T-cell (primary cell): ENCODE measurements at regions not wholly inside any gene's neighbourhood (a gene's known extent, or its start where the extent isn't known, plus 50 kb on each side); places are given as distances from the start of the nearest gene placed in this dataset.

Experiments used
- ATAC-seq, 4 experiments: fragments of 200-7000 bp in 3 of 4; fragments of 150-1000 bp in 1 of 4; cut with Tn5 transposase; replicated peaks in 1 of 4; 1 replicate in 3 of 4; 2 replicates in 1 of 4; pipeline ENCODE4 v1.10.0; 2021; ENCODE audit warnings: moderate library complexity in 3 of 4, mild to moderate bottlenecking in 2 of 4, moderate number of reproducible peaks in 1 of 4
- CTCF ChIA-PET, 2 donors: fragments of 300-600 bp; sonication (Branson Sonifier 250); formaldehyde crosslinking; loops; one replicate each; lab custom pipeline; 2022; ENCODE audit warnings: antibody characterized with exemption in 2 of 2; lab: Charles Lee
- POLR2A ChIA-PET, 2 donors: fragments of 300-600 bp; sonication (Branson Sonifier 250); formaldehyde crosslinking; loops; one replicate each; lab custom pipeline; 2022; ENCODE audit warnings: antibody characterized with exemption in 2 of 2; lab: Charles Lee
- DNase-seq, 35 experiments: peaks; one replicate each; pipeline versions ENCODE4 v3.0.0 to v3.0.0-alpha.2; 2013 to 2023
- H3K27ac ChIP-seq: one replicate; pipeline ENCODE4 v1.5.1; 2013; ENCODE audit warnings: low read length
- H3K27me3 ChIP-seq, 2 experiments: replicated peaks in 1 of 2; 1 replicate in 1 of 2; 2 replicates in 1 of 2; pipeline versions ENCODE4 v1.6.1 to v1.7.0; 2013; ENCODE audit warnings: low read length in 1 of 2, mixed read lengths in 1 of 2; ENCODE audit not compliant: control insufficient read depth in 2 of 2, insufficient read depth in 2 of 2; ENCODE audit errors: extremely low read depth in 1 of 2
- H3K36me3 ChIP-seq, 2 donors: 1 replicate in 1 of 2; 2 replicates in 1 of 2; pipeline versions ENCODE4 v1.6.1 to v1.7.0; 2013; ENCODE audit warnings: low read length in 1 of 2; ENCODE audit not compliant: control insufficient read depth in 2 of 2, insufficient read depth in 1 of 2; ENCODE audit errors: extremely low read depth in 1 of 2
- H3K4me1 ChIP-seq, 2 experiments: 1 replicate in 1 of 2; 2 replicates in 1 of 2; pipeline versions ENCODE4 v1.6.1 to v1.7.0; 2013; ENCODE audit warnings: low read length in 2 of 2, mixed read lengths in 1 of 2; ENCODE audit not compliant: insufficient read depth in 2 of 2, control insufficient read depth in 1 of 2; ENCODE audit errors: extremely low read depth in 1 of 2
- H3K4me3 ChIP-seq, 2 donors: 1 replicate in 1 of 2; 2 replicates in 1 of 2; pipeline versions ENCODE4 v1.5.1 to v1.7.0; 2013; ENCODE audit warnings: mild to moderate bottlenecking in 2 of 2, low read length in 1 of 2, moderate library complexity in 1 of 2; ENCODE audit not compliant: control insufficient read depth in 1 of 2; ENCODE audit errors: extremely low read depth in 1 of 2
- H3K9me3 ChIP-seq: 2 replicates; pipeline ENCODE4 v1.7.0; 2013
- H3K27ac Mint-ChIP-seq, 2 donors: one replicate each; pipeline ENCODE4 v1.8.0; 2020 to 2021; ENCODE audit warnings: mild to moderate bottlenecking in 2 of 2, mixed read lengths in 2 of 2
- H3K27me3 Mint-ChIP-seq, 2 donors: one replicate each; pipeline ENCODE4 v1.8.0; 2021 to 2022; ENCODE audit warnings: mixed read lengths in 2 of 2
- H3K36me3 Mint-ChIP-seq: one replicate; pipeline ENCODE4 v1.8.0; 2021; ENCODE audit warnings: mixed read lengths
- H3K4me1 Mint-ChIP-seq, 3 donors: one replicate each; pipeline ENCODE4 v1.8.0; 2020 to 2022; ENCODE audit warnings: mixed read lengths in 3 of 3, mild to moderate bottlenecking in 1 of 3
- H3K4me3 Mint-ChIP-seq, 3 donors: one replicate each; pipeline ENCODE4 v1.8.0; 2020 to 2022; ENCODE audit warnings: mild to moderate bottlenecking in 3 of 3, mixed read lengths in 3 of 3, moderate library complexity in 3 of 3
- H3K9me3 Mint-ChIP-seq, 3 donors: one replicate each; pipeline ENCODE4 v1.8.0; 2020 to 2022; ENCODE audit warnings: mixed read lengths in 3 of 3
- WGBS: methylation state at CpG from one replicate; pipeline ENCODE4 v1.1.5; 2013; ENCODE audit warnings: missing lambda C conversion rate; ENCODE audit not compliant: insufficient coverage; 5-methylcytosine and 5-hydroxymethylcytosine counted together

GRCh38 chr12:123037791-123038190, 57.3 kb downstream of the ARL6IP4 start:
- ChIA-PET POLR2A (no interaction called here), CTCF (no interaction called here)
- Histone ChIP-seq H3K27ac (no peak overlapping the region), H3K27me3 (no peaks in the 10 kb centered on the region), H3K4me3 (no peak overlapping the region), H3K4me1 (peaks cover 16 to 20% of the 10 kb centered on the region in 2 experiments), H3K36me3 (peaks cover 3 to 9% of the 10 kb centered on the region in 2 donors), H3K9me3 (no peaks in the 10 kb centered on the region)
- Mint-ChIP-seq H3K27ac (peak overlapping the region in 1 of 2 donors; percentile 20), H3K4me3 (no peak overlapping the region), H3K27me3 (no peaks in the 10 kb centered on the region), H3K4me1 (peaks cover 22 to 52% (median 23%) of the 10 kb centered on the region in 3 donors), H3K36me3 (peaks cover 7% of the 10 kb centered on the region), H3K9me3 (no peaks in the 10 kb centered on the region)
- 85% methylated on average over 5 of the region's 6 CpGs for WGBS
- ATAC-seq (no peak), DNase-seq (no peak)

GRCh38 chr12:123036466-123037285, 56.2 kb downstream of the ARL6IP4 start:
- Histone ChIP-seq H3K9me3 (no peaks in the 10 kb centered on the region), H3K4me1 (peaks cover 16 to 19% of the 10 kb centered on the region in 2 experiments), H3K36me3 (peaks cover 3 to 8% of the 10 kb centered on the region in 2 donors), H3K27ac (no peak overlapping the region), H3K27me3 (no peaks in the 10 kb centered on the region), H3K4me3 (no peak overlapping the region)
- 60% methylated on average over 1 of the region's 4 CpGs for WGBS
- ChIA-PET CTCF (no interaction called here), POLR2A (interaction anchor here in 1 of 2 donors (0.6 kb wide), 1 partner anchor 936 kb away, joined by 3 read pairs; the partner anchor contains the start of gene CCDC92)
- no peak overlapping the region for H3K4me3 Mint-ChIP-seq
- peaks cover 7% of the 10 kb centered on the region for H3K36me3 Mint-ChIP-seq
- DNase-seq = no peak
- ATAC-seq = no peak
- no peak overlapping the region for H3K27ac Mint-ChIP-seq
- H3K4me1 Mint-ChIP-seq = peaks cover 22 to 52% (median 23%) of the 10 kb centered on the region in 3 donors
- H3K9me3 Mint-ChIP-seq = no peaks in the 10 kb centered on the region
- no peaks in the 10 kb centered on the region for H3K27me3 Mint-ChIP-seq

DNA sequence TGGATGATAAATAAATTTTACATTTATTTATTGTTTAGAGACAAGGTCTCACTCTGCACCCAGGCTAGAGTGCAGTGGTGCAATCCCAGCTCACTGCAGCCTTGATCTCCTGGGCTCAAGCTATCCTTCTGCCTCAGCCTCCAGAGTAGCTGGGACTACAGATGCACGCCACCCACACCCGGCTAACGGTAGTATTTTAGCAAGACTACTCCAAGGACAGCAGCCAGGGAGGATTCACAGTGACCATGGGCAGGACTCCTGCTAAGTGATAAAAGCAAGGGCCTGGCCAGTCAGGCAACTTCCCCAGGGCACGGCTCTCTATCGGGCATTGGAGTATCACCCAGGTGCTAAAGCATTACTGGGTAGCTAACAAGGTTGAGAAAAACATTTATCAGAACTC, 55.4 kb downstream of the ARL6IP4 start:
- H3K36me3 Mint-ChIP-seq = peaks cover 7% of the 10 kb centered on the region
- H3K9me3 Mint-ChIP-seq = no peaks in the 10 kb centered on the region
- H3K27me3 ChIP-seq = no peaks in the 10 kb centered on the region
- 93% methylated on average over 5 of the region's 5 CpGs for WGBS
- peaks cover 22 to 52% (median 23%) of the 10 kb centered on the region in 3 donors for H3K4me1 Mint-ChIP-seq
- no peak for DNase-seq
- no peaks in the 10 kb centered on the region for H3K27me3 Mint-ChIP-seq
- no peak for ATAC-seq
- H3K27ac Mint-ChIP-seq = no peak overlapping the region
- no peaks in the 10 kb centered on the region for H3K9me3 ChIP-seq
- peaks cover 7 to 12% of the 10 kb centered on the region in 2 donors for H3K36me3 ChIP-seq
- no peak overlapping the region for H3K4me3 Mint-ChIP-seq
- H3K27ac ChIP-seq = no peak overlapping the region
- ChIA-PET POLR2A (no interaction called here), CTCF (interaction anchor here in 1 of 2 donors (1.1 kb wide), 1 partner anchor 9 kb away, joined by 3 read pairs; no protein-coding TSS in a partner anchor)
- H3K4me3 ChIP-seq = no peak overlapping the region
- H3K4me1 ChIP-seq = peaks cover 16 to 19% of the 10 kb centered on the region in 2 experiments

- Histone ChIP-seq H3K27ac (no peak overlapping the region), H3K4me1 (peaks cover 16 to 19% of the 10 kb centered on the region in 2 experiments), H3K27me3 (no peaks in the 10 kb centered on the region), H3K9me3 (no peaks in the 10 kb centered on the region), H3K4me3 (no peak overlapping the region), H3K36me3 (peaks cover 7 to 12% of the 10 kb centered on the region in 2 donors)
- Mint-ChIP-seq H3K9me3 (no peaks in the 10 kb centered on the region), H3K36me3 (peaks cover 7% of the 10 kb centered on the region), H3K27ac (no peak overlapping the region), H3K4me3 (peak overlapping the region in 1 of 3 donors; percentile 57), H3K4me1 (peaks cover 22 to 52% (median 23%) of the 10 kb centered on the region in 3 donors), H3K27me3 (no peaks in the 10 kb centered on the region)
- 67% methylated on average over 1 of the region's 4 CpGs for WGBS
- ChIA-PET CTCF (interaction anchor here in 1 of 2 donors (1.1 kb wide), 1 partner anchor 10 kb away, joined by 3 read pairs; no protein-coding TSS in a partner anchor), POLR2A (interaction anchor here in 1 of 2 donors (0.6 kb wide), 1 partner anchor 41 kb away, joined by 10 read pairs; no protein-coding TSS in a partner anchor)
- peak in 1 of 4 experiments; percentile 63 for ATAC-seq
- peak in 1 of 35 experiments; percentile 22 for DNase-seq
These were observed 54.4 kb downstream of the ARL6IP4 start for GRCh38 chr12:123034865-123035264.

- Mint-ChIP-seq H3K4me1 (peaks cover 26 to 54% (median 27%) of the 10 kb centered on the region in 3 donors), H3K27me3 (no peaks in the 10 kb centered on the region), H3K4me3 (peak overlapping the region in 2 of 3 donors; percentile 4 to 57), H3K27ac (peak overlapping the region; percentile 57 to 78), H3K36me3 (peaks cover 10% of the 10 kb centered on the region), H3K9me3 (no peaks in the 10 kb centered on the region)
- H3K27ac ChIP-seq = no peak overlapping the region
- peaks cover 19% of the 10 kb centered on the region in 2 experiments for H3K4me1 ChIP-seq
- H3K9me3 ChIP-seq = no peaks in the 10 kb centered on the region
- WGBS = 56% methylated on average over 15 of the region's 21 CpGs
- no peaks in the 10 kb centered on the region for H3K27me3 ChIP-seq
- ATAC-seq (peak; percentile 30 to 60 (median 42)), DNase-seq (peak in 1 of 35 experiments; percentile 18)
- peak overlapping the region in 1 of 2 donors; percentile 2 for H3K4me3 ChIP-seq
- ChIA-PET CTCF (no interaction called here), POLR2A (interaction anchor here in 1 of 2 donors (0.6 kb wide), 1 partner anchor 42 kb away, joined by 10 read pairs; no protein-coding TSS in a partner anchor)
- H3K36me3 ChIP-seq = peaks cover 7 to 12% of the 10 kb centered on the region in 2 donors
These were observed 53.6 kb downstream of the ARL6IP4 start for GRCh38 chr12:123034022-123034541.

DNA sequence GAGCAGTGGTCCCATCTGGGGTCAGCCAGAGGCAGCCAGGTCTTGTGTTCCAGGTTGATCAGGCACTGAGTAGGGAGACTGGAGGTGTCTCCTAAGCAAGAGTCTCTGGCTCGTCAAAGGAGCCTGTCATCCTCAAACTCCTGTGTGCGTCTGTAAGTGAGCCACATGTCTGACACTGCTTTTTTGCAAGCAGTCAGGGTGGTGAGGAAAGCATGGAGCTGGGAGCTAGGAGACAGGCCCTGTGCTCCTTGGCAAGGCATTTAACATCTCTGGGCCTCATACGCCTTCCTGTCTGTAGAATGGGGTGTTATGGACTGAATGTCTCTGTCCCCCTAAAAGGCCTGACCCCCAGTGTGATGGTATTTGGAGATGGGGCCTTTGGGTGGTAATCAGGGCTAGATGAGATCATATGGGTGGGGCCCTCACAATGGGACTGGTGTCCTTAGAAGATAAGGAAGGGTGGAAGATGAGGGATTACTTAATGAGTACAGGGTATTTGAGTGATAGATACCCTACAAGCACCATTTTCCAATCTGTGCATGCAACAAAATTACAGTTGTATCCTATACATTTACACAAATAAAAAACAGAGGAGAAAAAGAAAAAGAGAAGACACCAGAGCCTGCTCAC, 53.0 kb downstream of the ARL6IP4 start:
- Histone ChIP-seq H3K36me3 (peaks cover 7 to 12% of the 10 kb centered on the region in 2 donors), H3K27ac (no peak overlapping the region), H3K4me3 (peak overlapping the region in 1 of 2 donors; percentile 2), H3K4me1 (peaks cover 25% of the 10 kb centered on the region in 2 experiments), H3K9me3 (no peaks in the 10 kb centered on the region), H3K27me3 (no peaks in the 10 kb centered on the region)
- ChIA-PET POLR2A (no interaction called here), CTCF (no interaction called here)
- WGBS = 90% methylated on average over 3 of the region's 3 CpGs
- ATAC-seq (no peak), DNase-seq (no peak)
- Mint-ChIP-seq H3K36me3 (peaks cover 10% of the 10 kb centered on the region), H3K27me3 (no peaks in the 10 kb centered on the region), H3K9me3 (no peaks in the 10 kb centered on the region), H3K4me1 (peaks cover 27 to 51% (median 29%) of the 10 kb centered on the region in 3 donors), H3K4me3 (peak overlapping the region; percentile 4 to 57 (median 18)), H3K27ac (peak overlapping the region; percentile 57 to 78)
